HT1080 (cell line): ENCODE measurements at regions not wholly inside any gene's neighbourhood (a gene's known extent, or its start where the extent isn't known, plus 50 kb on each side); places are given as distances from the start of the nearest gene placed in this dataset.

Experiments
- DNase-seq: peaks from one replicate; pipeline ENCODE4 v3.0.0-alpha.2; 2015; ENCODE audit warnings: low read depth

- no peak for DNase-seq
Observed at GRCh38 chr18:53660306-53660705, 564.2 kb downstream of the MBD2 start.

GRCh38 chr18:53657257-53657656, 567.2 kb downstream of the MBD2 start:
- no peak for DNase-seq

- no peak for DNase-seq
Observed at GRCh38 chr18:53649621-53650020, 574.8 kb downstream of the MBD2 start.

GRCh38 chr18:53644799-53645471, 579.5 kb downstream of the MBD2 start:
- no peak for DNase-seq

- DNase-seq = no peak
Observed at GRCh38 chr18:53639687-53640086, 584.8 kb downstream of the MBD2 start.

GRCh38 chr18:53629337-53629736, 595.1 kb downstream of the MBD2 start:
- DNase-seq = peak; percentile 1

GRCh38 chr18:53625997-53626599, 598.4 kb downstream of the MBD2 start:
- no peak for DNase-seq

GRCh38 chr18:53610957-53611356, 613.5 kb downstream of the MBD2 start:
- DNase-seq = no peak

- no peak for DNase-seq
Observed at GRCh38 chr18:53606792-53607191, 617.7 kb downstream of the MBD2 start.

GRCh38 chr18:53605198-53605597, 619.3 kb downstream of the MBD2 start:
- no peak for DNase-seq

- no peak for DNase-seq
Observed at GRCh38 chr18:53603276-53603675, 621.2 kb downstream of the MBD2 start.

GRCh38 chr18:53601344-53601743, 623.1 kb downstream of the MBD2 start:
- no peak for DNase-seq

- DNase-seq = no peak
Observed at GRCh38 chr18:53586923-53587322, 637.5 kb downstream of the MBD2 start.
